ENCODE measurements at regions not wholly inside any gene's neighbourhood (a gene's known extent, or its start where the extent isn't known, plus 50 kb on each side); places are given as distances from the start of the nearest gene placed in this dataset.

DNA sequence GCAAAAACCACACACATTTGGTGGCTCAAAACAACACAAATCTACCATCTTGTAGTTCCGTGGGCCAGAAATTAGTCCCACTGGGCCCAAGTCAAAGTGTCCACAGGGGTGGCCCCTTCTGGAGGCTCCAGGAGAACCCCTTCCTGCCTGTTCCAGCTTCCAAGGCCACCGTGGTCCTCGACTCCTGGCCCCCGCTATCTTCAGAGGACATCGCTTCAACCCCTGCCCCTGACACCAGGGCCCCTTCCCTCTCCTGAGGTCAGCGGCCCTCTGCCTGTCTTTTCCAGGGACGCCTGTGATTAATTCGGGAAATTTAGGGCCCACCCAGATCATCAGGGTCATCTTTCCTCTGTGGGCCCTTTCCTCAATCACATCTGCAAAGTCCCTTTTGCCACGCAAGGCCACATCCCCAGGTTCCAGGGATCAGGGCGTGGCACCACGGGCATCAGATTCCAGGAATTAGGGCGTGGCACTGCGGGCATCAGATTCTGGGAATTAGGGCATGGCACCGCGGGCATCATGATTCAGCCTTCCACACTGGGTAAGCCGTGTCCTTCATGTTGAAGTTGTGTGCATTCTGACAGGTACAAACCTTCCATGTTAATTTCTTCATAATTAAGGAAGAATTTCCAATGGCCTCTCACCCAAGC is 59.9 kb upstream of the SMOC2 start:
- no peak for DNase-seq (ENCODE audit: low read depth, low spot score)
- no peaks in the 10 kb centered on the region for H3K9me1 ChIP-seq (ENCODE audit: control insufficient read depth, extremely low read depth, insufficient read depth, low read length)
- H3K36me3 ChIP-seq (ENCODE audit: control insufficient read depth in 2 of 2, extremely low read depth in 1 of 2, insufficient read depth in 2 of 2, low read length in 2 of 2) = no peaks in the 10 kb centered on the region
- no peak overlapping the region for H3K4me3 ChIP-seq (ENCODE audit: control insufficient read depth in 2 of 3, extremely low read depth in 1 of 3, insufficient read depth in 2 of 3, low read depth in 1 of 3, low read length in 3 of 3)
- no peaks in the 10 kb centered on the region for H3K4me1 ChIP-seq (ENCODE audit: control insufficient read depth, extremely low read depth, insufficient read depth, low read length)
- H3K27me3 ChIP-seq (ENCODE audit: control insufficient read depth, extremely low read depth, insufficient read depth, low read length) = peaks cover 26% of the 10 kb centered on the region
- H3K27ac ChIP-seq (ENCODE audit: control insufficient read depth, insufficient read depth, low read length) = no peak overlapping the region
- H4K20me1 ChIP-seq (ENCODE audit: control insufficient read depth, extremely low read depth, insufficient read depth, low read length) = no peaks in the 10 kb centered on the region
- no peak overlapping the region for H3K4me2 ChIP-seq (ENCODE audit: control insufficient read depth, extremely low read depth, insufficient read depth, low read depth, low read length)
- no peak for TF ChIP-seq CTCF (optimal IDR thresholded peaks at IDR 0.05 in 1 of 3, IDR thresholded peaks at IDR 0.05 in 1 of 3, conservative IDR thresholded peaks at IDR 0.05 in 1 of 3; ENCODE audit: extremely low read depth in 1 of 3, insufficient read depth in 2 of 3, low read length in 3 of 3)
- no peak for TF ChIP-seq EZH2 (IDR thresholded peaks at IDR 0.05; ENCODE audit: low read length)
- H3K9me3 ChIP-seq (ENCODE audit: control insufficient read depth, low read depth, low read length) = peaks cover 15% of the 10 kb centered on the region
- no peaks in the 10 kb centered on the region for H3K79me2 ChIP-seq (ENCODE audit: control insufficient read depth, insufficient read depth, low read length)
- no peak for FAIRE-seq
- no peak overlapping the region for H2AFZ ChIP-seq (ENCODE audit: control insufficient read depth, low read length)
- dilution Hi-C loops (cut with MboI; ENCODE audit: extremely low pct_ligation_motif_present, low sequenced_read_pairs) = no loop called here
- no peak overlapping the region for H3K9ac ChIP-seq (ENCODE audit: control insufficient read depth, extremely low read depth, insufficient read depth, low read length)

GRCh38 chr6:168381726-168382458 is 59.1 kb upstream of the SMOC2 start:
- no peak overlapping the region for H3K4me2 ChIP-seq (ENCODE audit: control insufficient read depth, extremely low read depth, insufficient read depth, low read depth, low read length)
- H3K36me3 ChIP-seq (ENCODE audit: control insufficient read depth in 2 of 2, extremely low read depth in 1 of 2, insufficient read depth in 2 of 2, low read length in 2 of 2) = no peaks in the 10 kb centered on the region
- peaks cover 24% of the 10 kb centered on the region for H3K27me3 ChIP-seq (ENCODE audit: control insufficient read depth, extremely low read depth, insufficient read depth, low read length)
- no peaks in the 10 kb centered on the region for H3K79me2 ChIP-seq (ENCODE audit: control insufficient read depth, insufficient read depth, low read length)
- H2AFZ ChIP-seq (ENCODE audit: control insufficient read depth, low read length) = no peak overlapping the region
- H3K4me3 ChIP-seq (ENCODE audit: control insufficient read depth in 2 of 3, extremely low read depth in 1 of 3, insufficient read depth in 2 of 3, low read depth in 1 of 3, low read length in 3 of 3) = no peak overlapping the region
- dilution Hi-C loops (cut with MboI; ENCODE audit: extremely low pct_ligation_motif_present, low sequenced_read_pairs) = no loop called here
- H3K27ac ChIP-seq (ENCODE audit: control insufficient read depth, insufficient read depth, low read length) = no peak overlapping the region
- DNase-seq (ENCODE audit: low read depth, low spot score) (no peak), FAIRE-seq (no peak)
- no peak for TF ChIP-seq CTCF (optimal IDR thresholded peaks at IDR 0.05 in 1 of 3, IDR thresholded peaks at IDR 0.05 in 1 of 3, conservative IDR thresholded peaks at IDR 0.05 in 1 of 3; ENCODE audit: extremely low read depth in 1 of 3, insufficient read depth in 2 of 3, low read length in 3 of 3)
- no peak for TF ChIP-seq EZH2 (IDR thresholded peaks at IDR 0.05; ENCODE audit: low read length)
- H3K4me1 ChIP-seq (ENCODE audit: control insufficient read depth, extremely low read depth, insufficient read depth, low read length) = no peaks in the 10 kb centered on the region
- no peak overlapping the region for H3K9ac ChIP-seq (ENCODE audit: control insufficient read depth, extremely low read depth, insufficient read depth, low read length)
- H3K9me3 ChIP-seq (ENCODE audit: control insufficient read depth, low read depth, low read length) = peaks cover 15% of the 10 kb centered on the region
- H3K9me1 ChIP-seq (ENCODE audit: control insufficient read depth, extremely low read depth, insufficient read depth, low read length) = no peaks in the 10 kb centered on the region
- no peaks in the 10 kb centered on the region for H4K20me1 ChIP-seq (ENCODE audit: control insufficient read depth, extremely low read depth, insufficient read depth, low read length)
